Thoracic aorta (tissue), 2 donors: ENCODE measurements at regions not wholly inside any gene's neighbourhood (a gene's known extent, or its start where the extent isn't known, plus 50 kb on each side); places are given as distances from the start of the nearest gene placed in this dataset.

ENCODE experiments used
- ATAC-seq: fragments of 150-250 bp; one replicate; pipeline ENCODE4 v1.8.0; 2017; ENCODE audit warnings: low read depth; ENCODE audit not compliant: insufficient number of reproducible peaks, low FRiP score
- DNase-seq: peaks from one replicate; pipeline ENCODE4 v3.0.0-alpha.2; 2020; ENCODE audit warnings: low spot score
- H3K27ac ChIP-seq, 2 donors: fragments of 200-600 bp; sonication (generic); 1 replicate in 1 of 2; 2 replicates in 1 of 2; pipeline ENCODE4 v1.5.1; 2016; ENCODE audit warnings: mild to moderate bottlenecking in 2 of 2, moderate library complexity in 2 of 2
- H3K27me3 ChIP-seq: fragments of 200-600 bp; sonication (generic); replicated peaks from 2 replicates; pipeline ENCODE4 v1.6.0; 2016; ENCODE audit warnings: mild to moderate bottlenecking; ENCODE audit not compliant: insufficient read depth
- H3K36me3 ChIP-seq: fragments of 200-600 bp; sonication (generic); one replicate; pipeline ENCODE4 v1.5.1; 2016
- H3K4me1 ChIP-seq, 2 donors: fragments of 200-600 bp; sonication (generic); 1 replicate in 1 of 2; 2 replicates in 1 of 2; pipeline versions ENCODE4 v1.5.1 to v1.6.0; 2016; ENCODE audit warnings: low read depth in 2 of 2, mild to moderate bottlenecking in 1 of 2; ENCODE audit not compliant: control insufficient read depth in 1 of 2
- H3K4me3 ChIP-seq: fragments of 200-600 bp; sonication (generic); 2 replicates; pipeline ENCODE4 v1.5.1; 2016; ENCODE audit warnings: mild to moderate bottlenecking
- H3K9me3 ChIP-seq: fragments of 200-600 bp; sonication (generic); 2 replicates; pipeline ENCODE4 v1.5.1; 2016
- CTCF ChIP-seq: fragments of 200-600 bp; sonication (generic); IDR thresholded peaks from one replicate; pipeline ENCODE4 v1.5.1; 2019; ENCODE audit warnings: antibody characterized with exemption

GRCh38 chr10:36325815-36326214, 683.7 kb upstream of the FZD8 start:
- Histone ChIP-seq H3K27ac (no peak overlapping the region), H3K27me3 (no peaks in the 10 kb centered on the region), H3K36me3 (no peaks in the 10 kb centered on the region), H3K4me3 (no peak overlapping the region), H3K4me1 (no peaks in the 10 kb centered on the region), H3K9me3 (no peaks in the 10 kb centered on the region)
- ATAC-seq, result no peak
- TF ChIP-seq CTCF, result no peak
- no peak for DNase-seq

GRCh38 chr10:36324831-36325230, 682.7 kb upstream of the FZD8 start:
- DNase-seq (no peak), ATAC-seq (no peak)
- no peak for TF ChIP-seq CTCF
- H3K27ac ChIP-seq, result no peak overlapping the region
- H3K36me3 ChIP-seq, result no peaks in the 10 kb centered on the region
- H3K9me3 ChIP-seq, result no peaks in the 10 kb centered on the region
- no peak overlapping the region for H3K4me3 ChIP-seq
- H3K4me1 ChIP-seq, result no peaks in the 10 kb centered on the region
- no peaks in the 10 kb centered on the region for H3K27me3 ChIP-seq

GRCh38 chr10:36313142-36313541, 671.0 kb upstream of the FZD8 start:
- H3K27me3 ChIP-seq, result no peaks in the 10 kb centered on the region
- no peak for ATAC-seq
- DNase-seq, result no peak
- no peak overlapping the region for H3K27ac ChIP-seq
- H3K9me3 ChIP-seq, result no peaks in the 10 kb centered on the region
- H3K36me3 ChIP-seq, result no peaks in the 10 kb centered on the region
- no peak overlapping the region for H3K4me3 ChIP-seq
- no peak for TF ChIP-seq CTCF
- H3K4me1 ChIP-seq, result no peaks in the 10 kb centered on the region

GRCh38 chr10:36303896-36304295, 661.8 kb upstream of the FZD8 start:
- no peaks in the 10 kb centered on the region for H3K4me1 ChIP-seq
- no peaks in the 10 kb centered on the region for H3K27me3 ChIP-seq
- no peak for TF ChIP-seq CTCF
- H3K9me3 ChIP-seq, result no peaks in the 10 kb centered on the region
- no peak overlapping the region for H3K27ac ChIP-seq
- no peaks in the 10 kb centered on the region for H3K36me3 ChIP-seq
- ATAC-seq (no peak), DNase-seq (no peak)
- H3K4me3 ChIP-seq, result no peak overlapping the region

- TF ChIP-seq CTCF, result no peak
- no peaks in the 10 kb centered on the region for H3K9me3 ChIP-seq
- H3K27ac ChIP-seq, result no peak overlapping the region
- DNase-seq (no peak), ATAC-seq (no peak)
- no peak overlapping the region for H3K4me3 ChIP-seq
- no peaks in the 10 kb centered on the region for H3K27me3 ChIP-seq
- H3K36me3 ChIP-seq, result no peaks in the 10 kb centered on the region
- H3K4me1 ChIP-seq, result no peaks in the 10 kb centered on the region
Observed at GRCh38 chr10:36302086-36302485, 660.0 kb upstream of the FZD8 start.
